Fibroblast of pulmonary artery (primary cell): ENCODE measurements at regions not wholly inside any gene's neighbourhood (a gene's known extent, or its start where the extent isn't known, plus 50 kb on each side); places are given as distances from the start of the nearest gene placed in this dataset.

ENCODE experiments used
- DNase-seq: peaks from one replicate; pipeline ENCODE4 v3.0.0-alpha.2; 2010; ENCODE audit warnings: low read depth
- H3K4me3 ChIP-seq: replicated peaks from 2 replicates; pipeline ENCODE4 v1.5.1; 2011; ENCODE audit warnings: low read depth, mild to moderate bottlenecking, control low read depth, low read length, moderate library complexity
- TF ChIP-seq, protein P1 (sequence below): IDR thresholded peaks from 2 replicates; pipeline ENCODE4 v1.5.1; 2011; ENCODE audit warnings: mild to moderate bottlenecking, control low read depth, low read length, inconsistent platforms; ENCODE audit errors: missing control alignments

DNA sequence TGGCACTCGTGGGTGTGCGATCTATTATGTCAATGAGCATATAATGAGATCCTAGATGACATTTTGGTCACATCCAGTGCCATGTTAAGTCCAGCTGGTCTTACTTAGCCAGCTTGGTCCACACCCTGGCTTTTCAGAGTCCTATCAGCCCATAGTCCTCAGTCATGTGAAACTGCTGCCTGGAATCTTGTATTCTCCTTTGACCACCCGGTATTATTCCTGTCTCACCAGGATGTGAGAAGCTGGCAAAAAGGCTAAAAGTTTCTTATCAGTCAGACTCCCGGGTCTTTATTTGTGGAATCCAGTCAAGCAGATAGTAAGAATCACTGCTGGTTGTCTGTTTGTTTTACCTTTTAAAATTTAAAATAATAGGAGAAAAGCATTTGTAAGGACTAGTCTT, 705.6 kb upstream of the GHITM start:
- TF ChIP-seq, protein P1, sequence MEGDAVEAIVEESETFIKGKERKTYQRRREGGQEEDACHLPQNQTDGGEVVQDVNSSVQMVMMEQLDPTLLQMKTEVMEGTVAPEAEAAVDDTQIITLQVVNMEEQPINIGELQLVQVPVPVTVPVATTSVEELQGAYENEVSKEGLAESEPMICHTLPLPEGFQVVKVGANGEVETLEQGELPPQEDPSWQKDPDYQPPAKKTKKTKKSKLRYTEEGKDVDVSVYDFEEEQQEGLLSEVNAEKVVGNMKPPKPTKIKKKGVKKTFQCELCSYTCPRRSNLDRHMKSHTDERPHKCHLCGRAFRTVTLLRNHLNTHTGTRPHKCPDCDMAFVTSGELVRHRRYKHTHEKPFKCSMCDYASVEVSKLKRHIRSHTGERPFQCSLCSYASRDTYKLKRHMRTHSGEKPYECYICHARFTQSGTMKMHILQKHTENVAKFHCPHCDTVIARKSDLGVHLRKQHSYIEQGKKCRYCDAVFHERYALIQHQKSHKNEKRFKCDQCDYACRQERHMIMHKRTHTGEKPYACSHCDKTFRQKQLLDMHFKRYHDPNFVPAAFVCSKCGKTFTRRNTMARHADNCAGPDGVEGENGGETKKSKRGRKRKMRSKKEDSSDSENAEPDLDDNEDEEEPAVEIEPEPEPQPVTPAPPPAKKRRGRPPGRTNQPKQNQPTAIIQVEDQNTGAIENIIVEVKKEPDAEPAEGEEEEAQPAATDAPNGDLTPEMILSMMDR = no peak
- no peak for DNase-seq
- H3K4me3 ChIP-seq = no peak overlapping the region

DNA sequence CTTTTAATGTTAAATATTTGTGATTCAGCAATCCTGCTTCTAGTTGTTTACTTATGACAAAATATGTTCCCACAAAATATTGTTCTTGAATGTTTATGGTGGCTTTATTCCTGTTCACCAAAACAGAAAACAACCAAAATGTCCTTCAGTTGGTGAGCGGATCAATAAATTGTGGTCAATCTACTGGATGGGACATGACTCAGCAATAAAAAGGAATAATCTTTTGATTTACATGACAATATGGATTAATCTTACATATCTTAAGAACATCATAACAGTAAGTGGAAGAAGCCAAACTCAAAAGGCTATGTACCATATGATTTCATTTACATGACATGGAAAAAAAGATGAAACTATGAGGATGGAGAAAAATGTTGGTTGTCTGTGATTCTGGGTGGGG, 691.3 kb upstream of the GHITM start:
- H3K4me3 ChIP-seq = no peak overlapping the region
- TF ChIP-seq, protein P1 = no peak
- DNase-seq = no peak

DNA sequence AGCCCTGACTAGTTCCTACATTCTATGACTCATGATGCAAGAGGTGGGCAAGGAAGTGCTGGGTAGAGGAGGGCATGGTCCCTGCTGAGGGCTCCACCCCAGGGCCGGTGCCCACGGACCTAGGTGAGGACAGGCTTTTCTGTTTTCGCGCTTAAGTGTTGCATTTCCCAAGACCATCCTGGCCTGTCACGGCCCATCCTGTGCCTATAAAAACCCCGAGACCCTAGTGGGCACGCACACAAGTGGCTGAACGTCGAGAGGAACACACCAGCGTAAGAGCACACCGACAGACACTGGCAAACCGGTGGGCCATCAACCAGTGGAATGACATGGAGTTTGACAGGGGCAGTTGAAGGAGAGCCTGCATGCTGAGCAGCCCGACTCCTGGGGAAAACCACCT, 680.7 kb upstream of the GHITM start:
- TF ChIP-seq, protein P1 = no peak
- H3K4me3 ChIP-seq = no peak overlapping the region
- no peak for DNase-seq

DNA sequence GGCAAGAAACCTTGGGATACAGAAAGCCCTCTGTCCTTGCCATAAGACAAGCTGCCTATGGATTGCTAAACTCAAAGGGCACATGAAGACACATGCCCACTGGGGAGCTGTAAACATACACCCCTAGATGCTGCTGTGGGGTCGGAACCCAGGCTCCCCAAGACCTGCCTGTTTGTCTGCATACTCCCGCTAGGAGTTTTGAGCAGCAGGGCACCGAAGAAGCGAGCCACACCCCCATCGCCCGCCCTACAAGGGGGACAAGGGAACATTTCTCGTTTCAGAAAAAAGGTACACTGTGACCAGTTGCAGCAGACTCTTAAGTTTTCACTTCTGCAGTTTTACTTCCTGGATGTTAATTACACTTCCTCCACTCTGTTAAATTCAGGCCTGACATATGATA, 680.2 kb upstream of the GHITM start:
- no peak for DNase-seq
- TF ChIP-seq, protein P1 = no peak
- H3K4me3 ChIP-seq = no peak overlapping the region

DNA sequence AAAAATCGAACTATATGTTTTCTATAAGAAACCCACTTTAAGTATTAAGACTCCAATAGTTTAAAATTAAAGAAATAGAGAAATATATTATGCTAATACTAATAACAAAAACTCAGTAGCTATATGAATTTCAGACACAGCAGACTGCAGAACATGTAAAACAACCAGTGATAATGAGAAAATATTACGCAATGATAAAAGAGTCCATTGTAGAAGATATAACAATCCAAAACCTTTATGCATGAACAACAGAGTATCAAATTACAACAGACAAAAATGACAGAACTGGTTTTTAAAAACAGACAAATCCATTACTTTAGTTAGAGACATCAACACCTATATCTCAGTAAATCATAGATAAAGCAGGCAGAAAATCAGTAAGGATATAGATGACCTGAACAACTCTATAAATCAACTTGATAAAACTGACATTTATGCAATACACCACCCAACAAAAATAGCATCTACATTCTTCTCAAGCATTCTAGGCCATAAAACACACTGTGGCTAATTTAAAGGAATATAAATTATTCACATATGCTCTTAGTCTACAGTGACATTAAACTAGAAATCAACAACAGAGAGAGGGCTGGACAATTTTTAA, 669.5 kb upstream of the GHITM start:
- TF ChIP-seq, protein P1 = no peak
- H3K4me3 ChIP-seq = no peak overlapping the region
- DNase-seq = no peak

DNA sequence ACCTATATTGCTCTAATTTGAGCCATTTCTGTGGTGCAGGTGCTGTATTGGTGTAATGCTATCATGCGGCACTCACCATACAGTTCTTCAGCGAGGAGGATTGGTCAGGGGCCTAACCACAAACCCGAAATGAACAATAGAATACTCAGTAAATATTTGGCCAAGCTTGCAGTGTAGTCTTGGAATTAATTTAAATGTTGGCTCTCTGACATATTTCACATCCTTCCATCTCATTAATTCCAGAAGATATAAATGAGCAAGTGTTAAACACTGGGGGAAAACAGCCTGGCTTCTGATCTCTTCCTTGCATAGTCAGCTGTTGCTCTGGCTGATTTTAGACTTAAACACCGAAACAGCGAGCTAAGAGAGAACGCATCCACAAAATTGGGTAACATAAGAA, 663.1 kb upstream of the GHITM start:
- no peak for DNase-seq
- H3K4me3 ChIP-seq = no peak overlapping the region
- TF ChIP-seq, protein P1 = no peak

DNA sequence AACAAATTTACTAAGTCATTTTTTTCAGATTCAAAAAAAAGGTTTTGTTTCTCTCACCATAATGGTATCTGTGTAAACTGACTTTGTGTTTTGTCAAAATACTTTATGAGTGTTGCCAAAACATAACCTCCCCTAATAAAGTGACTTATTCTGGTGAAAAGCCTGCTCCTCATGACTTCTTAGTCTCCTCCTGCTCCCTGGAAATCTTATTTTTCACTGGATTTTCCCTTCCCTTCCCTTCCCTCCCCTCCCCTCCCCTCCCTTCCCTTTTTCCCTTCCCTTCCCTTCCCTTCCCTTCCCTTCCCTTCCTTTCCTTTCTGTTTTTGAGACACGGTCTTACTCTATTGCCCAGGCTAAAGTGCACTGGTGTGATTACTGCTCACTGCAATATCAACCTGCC, 650.1 kb upstream of the GHITM start:
- no peak overlapping the region for H3K4me3 ChIP-seq
- TF ChIP-seq, protein P1 = no peak
- no peak for DNase-seq
